ELF-1 (cell line): ENCODE measurements at regions not wholly inside any gene's neighbourhood (a gene's known extent, or its start where the extent isn't known, plus 50 kb on each side); places are given as distances from the start of the nearest gene placed in this dataset.

Source experiments
- DNase-seq: peaks from one replicate; pipeline ENCODE4 v3.0.0-alpha.2; 2016; ENCODE audit warnings: low read depth, low spot score

GRCh38 chr11:45476126-45476525, 189.3 kb downstream of the CHST1 start:
- DNase-seq = no peak

GRCh38 chr11:45475173-45475572, 189.0 kb upstream of the SYT13 start:
- DNase-seq = no peak

GRCh38 chr11:45473341-45473895, 187.3 kb upstream of the SYT13 start:
- peak; percentile 10 for DNase-seq

- no peak for DNase-seq
Observed at GRCh38 chr11:45472716-45473317, 186.7 kb upstream of the SYT13 start.

- no peak for DNase-seq
Observed at GRCh38 chr11:45471266-45471665, 185.1 kb upstream of the SYT13 start.

GRCh38 chr11:45470794-45471167, 184.6 kb upstream of the SYT13 start:
- DNase-seq = no peak

- DNase-seq = no peak
Observed at GRCh38 chr11:45470151-45470793, 184.1 kb upstream of the SYT13 start.

GRCh38 chr11:45468267-45468856, 182.2 kb upstream of the SYT13 start:
- peak; percentile 55 for DNase-seq

GRCh38 chr11:45463541-45463940, 177.4 kb upstream of the SYT13 start:
- no peak for DNase-seq

GRCh38 chr11:45461514-45461913, 175.4 kb upstream of the SYT13 start:
- DNase-seq = no peak

- no peak for DNase-seq
Observed at GRCh38 chr11:45459491-45459890, 173.3 kb upstream of the SYT13 start.

- DNase-seq = no peak
Observed at GRCh38 chr11:45458269-45458668, 172.1 kb upstream of the SYT13 start.

GRCh38 chr11:45457649-45458048, 171.5 kb upstream of the SYT13 start:
- peak; percentile 11 for DNase-seq

- DNase-seq = no peak
Observed at GRCh38 chr11:45456686-45457085, 170.5 kb upstream of the SYT13 start.

GRCh38 chr11:45455536-45455935, 169.4 kb upstream of the SYT13 start:
- DNase-seq = no peak

- no peak for DNase-seq
Observed at GRCh38 chr11:45454917-45455401, 168.8 kb upstream of the SYT13 start.

- DNase-seq = no peak
Observed at GRCh38 chr11:45453721-45454120, 167.6 kb upstream of the SYT13 start.

- no peak for DNase-seq
Observed at GRCh38 chr11:45451766-45452440, 165.8 kb upstream of the SYT13 start.

- no peak for DNase-seq
Observed at GRCh38 chr11:45450189-45450588, 164.0 kb upstream of the SYT13 start.

- DNase-seq = no peak
Observed at GRCh38 chr11:45449036-45449601, 163.0 kb upstream of the SYT13 start.

GRCh38 chr11:45448561-45448960, 162.4 kb upstream of the SYT13 start:
- no peak for DNase-seq

- no peak for DNase-seq
Observed at GRCh38 chr11:45446998-45447397, 160.9 kb upstream of the SYT13 start.
